Suppressor macrophage treated with lipopolysaccharide for 4 hours (primary cell): ENCODE measurements at regions not wholly inside any gene's neighbourhood (a gene's known extent, or its start where the extent isn't known, plus 50 kb on each side); places are given as distances from the start of the nearest gene placed in this dataset.

Experiments used
- DNase-seq: peaks from one replicate; pipeline ENCODE4 v3.0.0-alpha.2; 2020

DNA sequence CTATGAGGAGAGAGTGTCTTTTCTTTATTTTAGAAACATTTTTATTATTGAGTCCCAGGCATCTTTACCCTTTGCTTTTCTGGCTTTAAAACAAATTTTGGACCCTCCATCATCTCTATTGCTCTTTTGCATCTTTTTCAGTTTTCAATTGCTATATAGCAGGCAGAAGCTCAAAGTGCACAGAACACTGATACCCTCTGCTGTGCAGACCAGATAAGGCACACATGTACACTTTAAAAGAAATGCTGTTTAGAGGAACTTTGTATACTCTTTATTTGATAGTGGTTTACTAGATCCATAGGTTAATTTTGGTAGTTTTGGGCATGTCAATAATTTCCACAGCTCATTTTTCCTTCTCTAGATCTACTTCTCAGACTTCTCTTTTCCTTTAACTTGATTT, 324.2 kb downstream of the SH2D4B start:
- DNase-seq = no peak

DNA sequence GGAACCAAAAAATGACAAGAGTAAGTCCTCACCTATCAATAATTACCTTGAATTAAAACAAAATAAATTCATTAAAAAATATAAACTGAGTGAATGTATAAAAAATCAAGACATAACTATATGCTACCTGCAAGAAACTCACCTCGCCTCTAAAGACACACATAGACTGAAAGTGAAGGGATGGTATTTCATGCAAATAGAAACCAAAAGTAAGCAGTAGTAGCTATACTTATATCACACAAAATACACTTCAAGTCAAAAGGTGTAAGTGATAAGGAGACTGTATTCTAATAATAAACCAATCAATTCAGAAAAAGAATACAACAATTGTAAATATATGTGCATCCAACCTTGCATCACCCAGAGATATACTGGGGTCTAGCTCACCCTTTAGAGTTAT, 332.6 kb downstream of the SH2D4B start:
- no peak for DNase-seq

DNA sequence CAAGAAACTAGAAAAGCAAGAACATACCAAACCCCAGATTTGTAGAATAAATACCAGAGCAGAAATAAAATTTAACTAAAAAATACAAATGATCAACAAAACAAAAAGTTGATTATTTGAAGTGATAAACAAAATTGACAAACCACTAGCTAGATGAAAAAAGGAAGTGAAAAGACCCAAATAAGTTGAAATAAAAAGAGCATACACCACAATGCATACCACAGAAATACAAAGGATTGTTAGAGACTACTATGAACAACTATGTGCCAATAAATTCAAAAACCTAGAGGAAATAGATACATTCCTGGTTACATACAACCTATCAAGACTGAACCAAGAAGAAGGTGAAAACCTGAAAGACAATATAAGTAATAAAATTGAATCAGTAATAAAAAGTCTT, 333.4 kb downstream of the SH2D4B start:
- no peak for DNase-seq

DNA sequence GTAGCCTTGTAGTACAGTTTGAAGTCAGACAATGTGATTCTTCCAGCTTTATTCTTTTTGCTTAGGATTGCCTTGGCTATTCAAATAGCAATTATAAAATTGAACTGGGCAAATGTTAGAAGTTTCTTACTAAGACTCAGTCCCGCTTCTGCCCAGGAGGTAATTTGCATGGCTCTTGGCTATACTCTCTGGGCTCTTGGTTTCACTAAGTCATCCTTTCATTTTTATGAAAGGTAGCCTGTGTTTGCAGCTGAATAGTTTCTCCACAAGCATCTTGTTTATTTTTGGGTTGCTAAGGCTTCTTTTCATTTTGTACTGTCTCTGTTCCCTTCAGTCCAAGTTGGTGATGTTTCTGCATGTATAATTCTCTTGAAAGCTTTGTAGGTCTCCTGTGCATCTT, 340.6 kb downstream of the SH2D4B start:
- no peak for DNase-seq

DNA sequence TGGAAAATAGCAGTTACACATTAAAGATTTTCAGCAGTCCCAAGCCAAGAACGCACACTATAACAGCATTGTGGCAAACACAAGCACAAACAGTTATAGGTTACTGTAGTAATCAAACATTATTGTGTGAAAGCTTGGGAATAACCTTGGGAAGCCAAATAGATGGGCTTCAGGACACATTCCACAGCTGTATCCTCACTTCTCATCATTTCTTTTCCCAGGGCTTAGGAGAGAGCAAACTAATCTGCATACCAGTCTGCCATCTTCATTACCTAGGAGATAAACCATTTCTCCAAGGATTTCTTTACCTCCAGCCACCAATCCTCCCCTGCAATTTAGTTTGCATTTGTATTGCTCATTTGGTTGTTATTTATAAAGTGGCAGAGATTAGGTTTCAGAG, 352.4 kb downstream of the SH2D4B start:
- DNase-seq = no peak

DNA sequence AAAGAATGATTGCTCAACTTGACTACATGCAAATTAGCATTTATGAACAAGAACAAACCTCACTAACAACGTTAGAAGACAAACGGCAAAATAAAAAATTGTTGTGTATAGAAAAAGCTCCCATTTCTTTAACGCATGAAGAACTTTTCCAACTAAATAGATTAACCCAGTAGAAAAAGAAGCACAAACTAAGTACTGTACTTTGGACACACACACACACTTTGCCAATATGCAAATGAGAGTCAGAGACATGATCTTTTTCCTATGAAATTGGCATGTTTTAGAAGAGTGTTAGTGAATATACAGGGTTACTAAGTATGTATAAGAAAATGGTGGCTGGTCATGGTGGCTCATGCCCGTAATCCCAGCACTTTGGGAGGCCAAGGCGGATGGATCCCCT, 355.6 kb downstream of the SH2D4B start:
- no peak for DNase-seq

DNA sequence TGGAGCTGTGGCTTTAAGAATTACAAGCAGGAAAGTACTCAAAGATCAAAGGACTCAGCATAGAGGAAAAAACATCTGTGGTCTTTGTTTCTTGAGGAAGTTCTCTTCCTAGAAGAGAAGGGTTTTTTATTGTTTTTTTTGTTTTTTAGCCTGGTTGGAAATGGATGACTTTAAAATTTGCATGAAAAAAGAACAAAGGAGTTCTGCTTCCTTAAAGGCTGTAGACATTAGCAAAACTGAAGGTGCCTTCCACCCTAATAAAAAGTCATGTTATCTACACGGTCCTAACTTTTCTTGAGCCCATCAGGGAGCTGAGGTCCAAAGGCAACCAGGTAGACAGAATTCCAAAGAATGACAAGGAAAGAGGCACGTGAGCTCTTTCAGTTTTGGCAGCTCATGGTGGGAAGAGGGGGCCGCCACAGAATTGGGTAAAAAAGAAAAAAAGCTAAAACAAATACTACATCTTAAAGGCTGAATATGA, 356.6 kb downstream of the SH2D4B start:
- no peak for DNase-seq

DNA sequence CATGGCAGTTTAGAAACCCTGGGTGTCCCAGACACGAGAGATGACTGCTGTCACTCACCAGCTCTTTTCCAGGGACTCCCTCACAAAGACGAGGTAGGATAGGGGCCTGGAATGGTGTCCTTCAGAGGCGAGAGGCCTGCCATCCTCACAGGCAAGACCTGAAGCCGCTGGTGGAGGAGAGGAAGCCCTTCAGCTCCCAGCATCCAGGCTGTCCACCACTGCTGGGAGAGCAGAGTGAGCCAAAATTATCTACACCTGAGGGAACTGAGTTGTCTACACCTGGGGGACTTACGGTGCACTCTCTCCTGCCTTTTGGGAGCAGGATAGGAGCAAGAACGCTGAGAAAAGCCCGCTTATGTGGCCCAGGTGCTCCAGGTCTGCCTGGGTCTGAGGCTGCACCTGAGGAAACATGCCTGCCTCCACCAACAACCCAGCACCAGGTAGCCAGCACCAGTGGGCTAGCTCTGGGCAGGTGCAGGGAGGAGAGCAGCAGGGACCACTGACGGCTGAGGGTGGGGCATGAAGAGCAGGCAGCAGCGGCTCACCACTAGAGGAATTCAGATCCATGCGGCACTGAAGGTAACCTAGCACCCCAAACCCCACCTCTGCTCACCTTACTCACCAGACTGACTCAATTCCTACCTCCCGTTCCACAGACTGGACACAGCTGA, 357.2 kb downstream of the SH2D4B start:
- DNase-seq = no peak

DNA sequence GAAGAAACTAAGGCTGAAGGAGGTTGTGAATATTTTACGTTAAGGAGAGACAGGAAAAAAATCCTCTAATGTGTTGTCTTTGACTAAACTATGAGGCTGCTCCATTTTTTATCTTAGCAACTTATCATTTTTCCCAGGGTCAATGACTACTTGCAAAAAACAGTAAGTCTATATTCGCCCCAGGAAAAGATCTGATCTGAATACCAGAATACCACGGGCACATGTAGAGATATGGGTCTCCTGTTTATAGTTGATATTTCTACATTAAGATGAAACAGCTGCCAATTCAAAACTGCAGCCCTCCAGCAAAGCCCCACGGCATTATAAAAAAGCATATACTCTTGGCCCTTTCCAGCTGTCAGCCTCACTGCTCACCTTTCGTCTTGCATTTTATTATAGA, 358.4 kb downstream of the SH2D4B start:
- no peak for DNase-seq

DNA sequence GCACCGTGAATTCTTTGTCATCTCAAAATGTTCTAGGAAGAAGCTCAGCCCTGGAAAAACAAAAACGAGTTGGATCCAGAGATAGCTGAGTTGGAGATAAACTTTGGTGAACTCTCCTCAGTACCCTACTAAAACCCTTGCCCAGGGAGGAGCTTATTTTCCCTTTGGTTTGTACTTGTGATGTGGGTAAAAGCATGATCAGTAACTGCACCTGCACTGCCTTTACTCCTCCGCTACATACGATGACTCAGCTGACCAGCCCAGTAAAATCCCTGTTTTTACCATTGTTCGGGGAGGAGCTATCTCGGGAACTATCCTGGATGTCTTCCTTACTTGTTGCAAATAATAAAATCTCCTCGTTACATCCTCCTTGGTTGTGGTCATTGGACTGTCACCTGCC, 359.3 kb downstream of the SH2D4B start:
- no peak for DNase-seq

DNA sequence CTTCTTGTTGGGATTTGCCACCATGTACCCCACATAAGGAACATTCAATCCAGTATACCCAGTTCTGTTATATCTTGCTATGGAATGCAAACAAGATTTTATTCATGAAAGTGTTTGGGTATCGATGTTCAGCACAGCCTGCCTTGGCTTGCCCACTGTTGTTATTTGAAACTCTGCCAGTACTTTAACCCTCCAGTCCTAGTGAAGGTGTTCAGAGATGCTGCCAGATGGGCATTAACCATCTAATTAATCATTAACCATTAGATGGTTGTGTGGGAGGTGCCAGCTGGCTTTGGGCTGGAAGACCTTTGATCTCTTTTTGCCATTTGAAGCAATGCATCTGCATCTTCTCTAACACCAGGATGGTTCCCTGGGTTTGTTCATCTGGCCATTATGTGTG, 363.0 kb downstream of the SH2D4B start:
- DNase-seq = no peak

DNA sequence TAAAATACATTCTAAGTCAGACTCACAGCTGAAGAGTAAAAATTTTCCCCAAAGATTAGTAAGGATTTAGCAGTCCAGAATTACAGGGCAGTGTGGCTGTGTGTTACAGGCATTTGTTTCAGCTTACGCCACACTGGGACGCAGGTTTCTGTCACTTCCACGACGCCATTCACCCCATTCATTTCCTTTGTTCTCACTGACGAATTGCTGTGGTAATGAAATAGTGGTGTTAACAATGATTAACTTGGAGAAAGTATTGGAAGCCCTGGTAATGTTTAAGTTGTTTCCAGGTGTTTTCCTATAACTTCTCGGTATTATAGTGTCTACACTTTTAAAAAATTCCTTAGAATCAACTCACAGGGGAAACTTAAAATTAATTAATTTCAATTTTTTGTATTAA, 370.9 kb downstream of the SH2D4B start:
- no peak for DNase-seq

DNA sequence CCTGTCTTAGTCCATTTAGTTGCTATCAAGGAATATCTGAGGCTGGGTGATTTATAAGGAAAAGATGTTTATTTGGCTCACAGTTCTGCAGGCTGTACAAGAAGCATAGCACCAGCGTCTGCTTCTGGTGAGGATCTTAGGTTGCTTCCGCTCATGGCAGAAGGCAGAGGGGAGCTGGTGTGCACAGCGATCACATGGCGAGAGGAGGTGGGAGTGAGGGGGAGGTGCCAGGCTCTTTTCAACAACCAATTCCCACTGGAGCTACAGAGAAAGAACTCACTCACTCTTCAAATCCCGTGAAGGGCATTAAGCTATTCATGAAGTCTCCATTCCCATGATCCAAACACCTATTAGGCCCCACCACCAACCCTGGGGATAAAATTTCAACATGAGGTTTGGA, 371.6 kb downstream of the SH2D4B start:
- DNase-seq = no peak

DNA sequence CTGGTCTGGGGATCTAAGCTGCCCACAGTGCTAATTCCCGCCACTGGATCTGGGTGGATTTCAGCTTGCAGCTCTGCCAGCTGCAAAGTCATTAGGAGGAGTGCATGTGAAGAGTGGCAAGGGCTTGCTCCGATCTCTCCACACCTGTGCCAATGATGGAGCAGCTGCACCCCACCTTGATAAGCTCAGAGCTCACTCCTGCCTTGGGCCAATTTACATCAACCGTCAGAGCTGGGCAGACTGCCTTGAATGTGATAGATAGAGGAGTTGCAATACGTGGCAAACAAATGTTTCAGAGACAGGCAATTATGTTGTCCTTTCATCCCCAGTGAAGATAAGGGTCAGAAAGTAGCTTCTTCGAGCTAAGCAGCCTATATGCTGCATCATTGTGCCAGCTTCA, 379.9 kb downstream of the SH2D4B start:
- no peak for DNase-seq

DNA sequence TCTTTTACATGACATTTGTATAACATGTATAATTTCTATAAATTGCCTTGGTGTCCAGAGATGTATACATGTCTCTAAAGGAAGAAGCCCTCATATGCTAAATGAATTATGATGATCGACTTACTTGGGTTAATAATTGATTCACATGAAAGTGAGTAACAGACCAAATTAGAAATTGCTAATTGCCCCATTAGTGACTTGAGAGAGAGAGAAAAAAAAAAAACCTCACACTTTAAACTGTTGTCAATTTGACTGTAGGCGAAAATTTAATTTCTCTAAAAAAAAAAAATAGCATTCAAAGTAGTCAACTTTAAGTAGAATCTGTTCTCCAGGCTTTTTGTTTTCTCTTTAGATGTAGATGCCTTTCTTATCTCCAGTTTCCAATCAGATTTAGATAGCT, 383.3 kb downstream of the SH2D4B start:
- DNase-seq = no peak

DNA sequence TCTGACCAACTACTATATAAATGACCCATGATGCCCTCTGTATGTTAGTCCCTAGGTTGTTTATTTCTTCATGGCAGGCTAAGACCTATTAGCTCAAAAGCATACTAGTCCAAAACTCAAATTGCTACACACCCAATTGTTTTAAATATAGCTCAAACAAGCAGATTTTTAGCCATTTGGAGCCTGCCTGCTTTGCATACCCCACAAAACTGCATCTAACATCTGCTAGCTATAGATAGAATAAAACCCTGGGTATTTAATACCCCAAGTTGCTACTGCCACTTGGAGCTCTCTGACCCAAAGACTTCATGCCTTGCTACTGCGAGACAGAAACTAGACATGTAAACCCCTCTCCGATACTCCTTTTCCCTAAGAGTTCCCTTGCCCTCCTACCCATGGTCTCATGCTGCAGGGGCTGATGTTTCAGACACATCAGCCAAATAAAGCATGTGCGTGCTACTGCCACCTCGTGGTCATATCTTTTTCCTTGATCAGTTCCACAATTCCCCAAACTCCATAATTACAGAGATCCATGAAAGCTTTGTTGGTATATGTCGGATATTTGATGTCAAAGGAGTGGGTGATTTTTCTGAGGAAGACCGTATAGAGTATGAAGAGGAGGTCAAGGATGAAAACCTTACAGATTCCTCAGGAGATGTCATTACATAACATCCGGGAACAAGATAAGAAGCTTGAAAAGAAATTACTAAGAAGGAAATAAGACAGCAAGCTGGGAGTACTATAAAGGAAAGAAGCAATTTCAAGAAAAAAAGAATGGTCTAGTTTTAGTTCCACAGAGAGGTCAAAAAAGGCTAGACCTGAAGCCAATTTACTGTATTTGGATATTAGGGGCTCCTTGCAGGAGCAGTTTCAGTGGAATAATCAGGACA, 386.6 kb downstream of the SH2D4B start:
- peak; percentile 51 for DNase-seq

DNA sequence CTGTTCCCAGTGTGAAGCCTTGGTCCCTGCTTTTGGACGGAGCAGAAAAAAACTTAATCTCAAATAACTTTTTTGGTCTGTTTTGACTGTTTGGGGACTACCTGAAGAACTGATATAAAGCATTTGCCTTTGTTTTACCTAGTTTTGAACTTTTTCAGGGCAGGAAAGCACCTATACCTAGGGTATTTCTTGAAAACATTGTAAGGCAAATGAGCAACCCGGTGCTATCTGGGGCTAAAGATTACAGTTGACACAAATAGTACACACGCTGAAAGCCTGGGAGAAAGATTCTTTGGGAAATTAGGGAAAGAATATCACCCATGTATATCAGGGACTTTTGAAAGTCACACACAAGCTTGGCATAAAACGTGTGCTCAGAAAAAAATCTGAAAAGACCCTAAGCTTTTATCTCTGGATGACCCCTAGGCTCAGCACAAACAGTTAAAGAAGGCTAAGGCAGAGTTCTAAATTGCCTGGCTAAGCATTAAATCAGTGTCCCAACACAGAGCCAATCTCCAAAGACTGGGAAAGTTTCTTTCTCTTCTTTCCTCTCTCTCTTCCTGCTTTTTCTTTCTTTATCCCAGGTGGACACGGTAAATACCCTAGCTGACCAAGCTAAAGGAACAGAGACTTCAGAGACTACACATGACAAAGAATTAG, 389.8 kb downstream of the SH2D4B start:
- no peak for DNase-seq

DNA sequence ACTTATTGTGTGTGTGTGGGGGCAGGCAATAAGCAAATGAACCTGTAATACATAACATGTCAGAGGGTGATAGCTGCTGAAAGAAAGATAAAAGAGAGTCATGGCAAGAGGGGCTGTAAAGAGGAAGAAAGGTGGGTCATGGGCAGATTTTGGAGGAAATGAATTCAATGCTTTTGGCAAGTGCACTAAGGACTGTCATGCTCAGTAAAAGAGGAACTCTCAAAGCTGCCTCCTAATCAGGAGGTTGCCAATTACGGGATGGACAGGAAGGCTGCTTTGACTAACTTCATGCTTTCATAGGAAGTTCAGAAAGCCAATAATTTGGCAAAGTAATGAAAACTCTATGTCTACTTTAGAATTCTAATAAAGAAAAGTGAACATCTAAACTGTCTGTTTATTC, 401.2 kb downstream of the SH2D4B start:
- no peak for DNase-seq

DNA sequence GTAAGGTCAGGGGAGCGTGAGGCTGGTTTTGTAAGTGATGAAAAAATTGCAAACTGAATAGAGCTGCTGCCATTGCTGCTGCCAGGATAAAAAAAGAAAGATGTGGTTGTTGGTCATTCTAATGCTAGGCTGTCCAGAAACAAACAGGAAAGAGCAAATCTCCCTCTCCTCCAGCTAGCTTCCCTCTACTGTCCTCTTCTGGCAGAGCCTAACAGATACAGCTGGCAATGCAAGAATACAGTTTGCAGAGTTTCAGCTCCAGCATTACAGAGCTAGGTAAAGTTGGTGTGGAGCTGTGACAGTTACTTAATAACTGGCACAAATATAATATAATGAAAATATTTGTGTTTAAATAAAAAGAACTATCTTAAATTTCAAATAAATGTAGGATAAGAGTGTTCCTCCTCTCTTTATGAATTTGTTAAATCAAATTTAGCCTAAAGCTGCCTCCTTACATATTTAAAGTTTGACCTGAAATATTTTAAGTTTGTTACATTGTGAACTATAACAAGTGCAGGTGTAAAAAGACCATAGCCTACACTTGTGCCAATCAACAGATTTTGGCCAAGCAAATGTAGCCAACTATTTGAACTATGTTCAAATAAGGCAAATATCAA, 407.7 kb downstream of the SH2D4B start:
- peak; percentile 6 for DNase-seq

DNA sequence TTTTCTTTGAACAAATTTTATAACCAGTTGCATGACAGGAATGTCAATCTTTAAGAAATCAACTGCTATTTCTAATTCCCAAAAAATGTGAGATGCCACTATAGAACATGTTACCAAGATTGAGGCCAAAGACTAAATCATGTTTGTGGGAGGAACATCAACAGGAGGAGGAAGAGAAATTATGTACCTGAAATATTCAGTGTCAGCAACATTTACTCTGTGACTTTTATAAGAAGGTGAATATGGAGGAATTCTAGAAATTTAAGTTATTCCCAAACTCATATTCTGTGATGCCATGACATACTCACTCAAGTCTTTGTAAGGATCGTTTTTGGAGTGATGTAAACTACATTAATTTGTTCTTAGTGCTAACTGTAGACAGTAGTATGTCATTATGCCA, 408.4 kb downstream of the SH2D4B start:
- no peak for DNase-seq

DNA sequence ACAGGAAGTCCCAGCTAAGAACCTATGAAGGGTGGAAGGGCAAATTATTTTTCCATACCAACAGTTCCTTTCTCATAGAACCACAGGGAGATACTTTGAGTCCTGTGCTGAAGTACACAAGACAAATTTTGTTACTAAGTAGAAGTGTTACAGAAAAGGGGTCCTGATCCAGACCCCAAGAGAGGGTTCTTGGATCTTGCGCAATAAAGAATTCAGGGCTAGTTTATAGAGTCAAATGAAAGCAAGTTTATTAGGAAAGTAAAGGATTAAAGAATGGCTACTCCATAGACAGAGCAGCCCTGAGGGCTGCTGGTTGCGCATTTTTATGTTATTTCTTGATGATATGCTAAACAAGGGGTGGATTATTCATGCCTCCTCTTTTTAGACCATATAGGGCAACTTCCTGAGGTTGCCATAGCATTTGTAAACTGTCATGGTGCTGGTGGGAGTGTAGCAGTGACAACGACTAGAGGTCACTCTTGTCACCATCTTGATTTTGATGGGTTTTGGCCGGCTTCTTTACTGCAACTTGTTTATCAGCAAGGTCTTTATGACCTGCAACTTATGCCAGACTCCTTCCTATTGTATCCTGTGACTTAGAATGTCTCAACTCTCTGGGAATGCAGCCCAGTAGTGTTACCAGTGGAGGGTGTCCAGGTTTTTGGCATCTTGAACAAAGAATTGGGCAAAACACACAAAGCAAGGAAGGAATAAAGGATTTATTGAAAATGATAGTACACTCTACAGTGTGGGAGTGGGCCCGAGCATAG, 409.4 kb downstream of the SH2D4B start:
- DNase-seq = no peak

DNA sequence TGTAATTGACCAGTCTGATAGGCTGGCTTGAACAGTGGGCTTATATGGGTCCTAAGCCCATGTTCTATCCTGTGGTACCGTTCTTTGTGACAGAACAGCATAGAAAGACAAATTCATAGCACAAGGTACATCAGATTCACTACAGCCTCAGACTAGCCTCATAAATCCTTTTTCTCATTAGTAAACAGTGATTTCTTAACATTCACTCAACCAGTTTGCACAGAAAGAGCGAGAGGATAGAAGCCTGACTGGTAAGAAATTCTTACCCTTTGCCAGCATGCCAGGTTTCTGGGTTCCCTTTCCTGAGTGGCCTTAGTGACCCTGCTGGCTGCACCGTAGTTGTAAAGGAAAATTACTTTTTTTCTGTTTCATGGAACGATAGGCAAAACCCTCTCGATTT, 412.1 kb downstream of the SH2D4B start:
- DNase-seq = no peak

DNA sequence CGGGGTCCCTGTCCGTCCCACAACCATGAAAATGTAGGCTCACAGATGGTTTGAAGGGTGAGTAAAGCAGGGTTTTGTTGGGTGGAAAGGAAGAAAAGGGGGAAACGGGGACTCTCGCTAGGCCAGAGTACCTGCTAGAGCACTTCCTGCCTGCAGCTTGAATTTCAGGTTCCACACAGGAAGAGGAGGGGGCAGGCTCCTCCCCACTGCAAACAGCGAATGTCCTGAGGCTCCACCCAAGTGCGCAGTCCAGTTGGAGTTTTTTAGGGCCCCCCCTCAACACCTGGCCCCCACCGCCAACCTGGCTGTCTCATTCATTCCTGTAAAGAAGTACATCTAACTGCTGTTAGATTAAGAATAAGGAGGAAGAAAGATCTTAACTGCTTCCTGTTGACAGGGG, 414.7 kb downstream of the SH2D4B start:
- DNase-seq = no peak
